ENCODE measurements at regions not wholly inside any gene's neighbourhood (a gene's known extent, or its start where the extent isn't known, plus 50 kb on each side); places are given as distances from the start of the nearest gene placed in this dataset.

DNA sequence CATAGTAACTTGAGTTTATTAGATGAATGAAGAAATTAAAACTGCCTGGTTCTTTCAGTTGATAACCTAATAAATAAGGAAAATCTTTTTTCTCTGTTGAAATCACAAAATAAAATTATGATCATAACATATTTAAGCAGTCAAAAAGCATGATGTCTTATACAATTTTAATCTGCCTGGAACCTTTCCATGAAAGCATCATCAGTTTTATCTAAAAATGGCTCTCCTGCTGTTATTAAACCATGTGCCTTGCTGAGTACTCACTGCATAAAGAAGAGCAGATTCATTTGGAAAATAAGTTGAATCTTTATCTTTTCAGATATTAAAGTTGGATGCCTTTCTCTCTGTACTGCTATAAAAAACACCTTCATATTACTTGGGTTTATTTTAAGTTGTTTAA, 148.8 kb downstream of the SLC24A2 start:
- TF ChIP-seq CTCF (IDR thresholded peaks at IDR 0.05 in 4 of 5, conservative IDR thresholded peaks at IDR 0.05 in 1 of 5) (no peak), POLR2A (IDR thresholded peaks at IDR 0.05) (no peak)
